Activated CD4-positive, alpha-beta T cell treated with anti-CD3 and anti-CD28 coated beads for 4 hours (primary cell): ENCODE measurements at regions not wholly inside any gene's neighbourhood (a gene's known extent, or its start where the extent isn't known, plus 50 kb on each side); places are given as distances from the start of the nearest gene placed in this dataset.

ENCODE experiments used
- DNase-seq, 2 donors: peaks; one replicate each; pipeline ENCODE4 v3.0.0-alpha.2; 2020

- DNase-seq: no peak
Measured at GRCh38 chr2:147548451-147548850, 296.4 kb upstream of the ACVR2A start.

GRCh38 chr2:147547440-147547839, 297.4 kb upstream of the ACVR2A start:
- no peak for DNase-seq

GRCh38 chr2:147546109-147546508, 298.7 kb upstream of the ACVR2A start:
- DNase-seq: no peak

- no peak for DNase-seq
Measured at GRCh38 chr2:147543056-147543455, 301.8 kb upstream of the ACVR2A start.

- DNase-seq: no peak
Measured at GRCh38 chr2:147542351-147542750, 302.5 kb upstream of the ACVR2A start.

- no peak for DNase-seq
Measured at GRCh38 chr2:147541314-147541713, 303.5 kb upstream of the ACVR2A start.

- DNase-seq: no peak
Measured at GRCh38 chr2:147538821-147539220, 306.0 kb upstream of the ACVR2A start.

GRCh38 chr2:147538088-147538487, 306.7 kb upstream of the ACVR2A start:
- no peak for DNase-seq

- no peak for DNase-seq
Measured at GRCh38 chr2:147531269-147531668, 313.6 kb upstream of the ACVR2A start.

- DNase-seq: no peak
Measured at GRCh38 chr2:147530033-147530432, 314.8 kb upstream of the ACVR2A start.

- DNase-seq: no peak
Measured at GRCh38 chr2:147525819-147526489, 318.9 kb upstream of the ACVR2A start.

GRCh38 chr2:147524912-147525311, 319.9 kb upstream of the ACVR2A start:
- DNase-seq: no peak

- DNase-seq: no peak
Measured at GRCh38 chr2:147523415-147523814, 321.4 kb upstream of the ACVR2A start.

- DNase-seq: no peak
Measured at GRCh38 chr2:147521936-147522335, 322.9 kb upstream of the ACVR2A start.

- no peak for DNase-seq
Measured at GRCh38 chr2:147520817-147521216, 324.0 kb upstream of the ACVR2A start.

- DNase-seq: no peak
Measured at GRCh38 chr2:147519178-147519577, 325.7 kb upstream of the ACVR2A start.

GRCh38 chr2:147515213-147515612, 329.6 kb upstream of the ACVR2A start:
- no peak for DNase-seq

- no peak for DNase-seq
Measured at GRCh38 chr2:147512206-147512605, 332.6 kb upstream of the ACVR2A start.

GRCh38 chr2:147511491-147511948, 333.3 kb upstream of the ACVR2A start:
- DNase-seq: no peak

- DNase-seq: no peak
Measured at GRCh38 chr2:147509821-147510220, 335.0 kb upstream of the ACVR2A start.

- no peak for DNase-seq
Measured at GRCh38 chr2:147506889-147507288, 337.9 kb upstream of the ACVR2A start.

GRCh38 chr2:147502711-147503290, 342.0 kb upstream of the ACVR2A start:
- no peak for DNase-seq

- no peak for DNase-seq
Measured at GRCh38 chr2:147501968-147502367, 342.9 kb upstream of the ACVR2A start.

- no peak for DNase-seq
Measured at GRCh38 chr2:147500819-147501395, 343.9 kb upstream of the ACVR2A start.

GRCh38 chr2:147500229-147500628, 344.6 kb upstream of the ACVR2A start:
- no peak for DNase-seq
